HG02885 (cell line): ENCODE measurements at regions not wholly inside any gene's neighbourhood (a gene's known extent, or its start where the extent isn't known, plus 50 kb on each side); places are given as distances from the start of the nearest gene placed in this dataset.

ENCODE experiments used
- ATAC-seq: cut with Tn5 transposase; IDR thresholded peaks from one replicate; pipeline ENCODE4 v1.9.1; 2021; ENCODE audit warnings: mild to moderate bottlenecking; ENCODE audit not compliant: unreplicated experiment, poor library complexity

GRCh38 chr2:226411727-226412360 lies 387.8 kb downstream of the IRS1 start:
- no peak for ATAC-seq

- ATAC-seq, result no peak
Measured at GRCh38 chr2:226411205-226411604, 388.4 kb downstream of the IRS1 start.

GRCh38 chr2:226410247-226410835 lies 389.3 kb downstream of the IRS1 start:
- no peak for ATAC-seq

- no peak for ATAC-seq
Measured at GRCh38 chr2:226409134-226409533, 390.5 kb downstream of the IRS1 start.

- no peak for ATAC-seq
Measured at GRCh38 chr2:226408141-226408540, 391.5 kb downstream of the IRS1 start.

GRCh38 chr2:226407135-226407534 lies 392.5 kb downstream of the IRS1 start:
- no peak for ATAC-seq

GRCh38 chr2:226405465-226405864 lies 394.2 kb downstream of the IRS1 start:
- no peak for ATAC-seq

GRCh38 chr2:226403369-226403768 lies 396.3 kb downstream of the IRS1 start:
- ATAC-seq, result no peak

GRCh38 chr2:226399006-226399405 lies 400.6 kb downstream of the IRS1 start:
- no peak for ATAC-seq

- ATAC-seq, result no peak
Measured at GRCh38 chr2:226398580-226398979, 401.0 kb downstream of the IRS1 start.

GRCh38 chr2:226396541-226396940 lies 403.1 kb downstream of the IRS1 start:
- ATAC-seq, result no peak

- ATAC-seq, result no peak
Measured at GRCh38 chr2:226387499-226387942, 412.1 kb downstream of the IRS1 start.

- ATAC-seq, result no peak
Measured at GRCh38 chr2:226383461-226383860, 416.2 kb downstream of the IRS1 start.

- no peak for ATAC-seq
Measured at GRCh38 chr2:226380679-226381078, 418.9 kb downstream of the IRS1 start.

GRCh38 chr2:226378753-226379705 lies 420.6 kb downstream of the IRS1 start:
- ATAC-seq, result no peak

GRCh38 chr2:226376516-226377180 lies 423.0 kb downstream of the IRS1 start:
- no peak for ATAC-seq

GRCh38 chr2:226366920-226367319 lies 432.7 kb downstream of the IRS1 start:
- no peak for ATAC-seq

GRCh38 chr2:226364217-226364616 lies 435.4 kb downstream of the IRS1 start:
- ATAC-seq, result no peak

- no peak for ATAC-seq
Measured at GRCh38 chr2:226362980-226363379, 436.6 kb downstream of the IRS1 start.

GRCh38 chr2:226360658-226361057 lies 439.0 kb downstream of the IRS1 start:
- ATAC-seq, result no peak

- no peak for ATAC-seq
Measured at GRCh38 chr2:226358688-226359087, 440.9 kb downstream of the IRS1 start.
